ENCODE measurements at regions not wholly inside any gene's neighbourhood (a gene's known extent, or its start where the extent isn't known, plus 50 kb on each side); places are given as distances from the start of the nearest gene placed in this dataset.

- Histone ChIP-seq H2BK20ac (ENCODE audit: low read length) (no peak overlapping the region), H3K23ac (ENCODE audit: insufficient read length) (no peak overlapping the region)
- TF ChIP-seq NRF1 (IDR thresholded peaks at IDR 0.05; ENCODE audit: low read depth, low read length) (no peak), PHF8 (conservative IDR thresholded peaks at IDR 0.05; ENCODE audit: low read depth, low read length) (no peak), TEAD4 (IDR thresholded peaks at IDR 0.05; ENCODE audit: low read depth, low read length) (no peak), SIX5 (IDR thresholded peaks at IDR 0.05; ENCODE audit: low read depth, low read length) (no peak), POLR2AphosphoS5 (IDR thresholded peaks at IDR 0.05; ENCODE audit: low read depth, low read length) (no peak), USF2 (IDR thresholded peaks at IDR 0.05; ENCODE audit: low read length) (no peak), CHD1 (IDR thresholded peaks at IDR 0.05; ENCODE audit: low read depth, low read length) (no peak), RNF2 (IDR thresholded peaks at IDR 0.05; ENCODE audit: borderline replicate concordance, low read depth, low read length, missing control alignments, poor library complexity, severe bottlenecking) (no peak), ASH2L (IDR thresholded peaks at IDR 0.05; ENCODE audit: low read length) (no peak), TCF12 (IDR thresholded peaks at IDR 0.05; ENCODE audit: low read depth, low read length) (no peak), HDAC2 (IDR thresholded peaks at IDR 0.05; ENCODE audit: borderline replicate concordance in 1 of 2, low read depth in 2 of 2, low read length in 2 of 2) (no peak), MAFK (IDR thresholded peaks at IDR 0.05; ENCODE audit: low read depth, low read length) (no peak), SAP30 (IDR thresholded peaks at IDR 0.05; ENCODE audit: insufficient read depth, insufficient replicate concordance, low read length) (no peak), RBBP5 (IDR thresholded peaks at IDR 0.05; ENCODE audit: borderline replicate concordance, low read depth, low read length) (no peak), SIRT6 (IDR thresholded peaks at IDR 0.05; ENCODE audit: low read length) (no peak)
Observed at GRCh38 chr2:172276961-172277360, 150.4 kb upstream of the ITGA6 start.

More at GRCh38 chr2:172276961-172277360, 150.4 kb upstream of the ITGA6 start:
- Histone ChIP-seq H3K27ac (ENCODE audit: low read depth, low read length) (no peak overlapping the region), H2AFZ (ENCODE audit: low read length) (no peak overlapping the region), H3K4me1 (replicated peaks in 1 of 4; ENCODE audit: control insufficient read depth in 3 of 4, insufficient read depth in 4 of 4, low read length in 3 of 4) (peaks cover 0 to 3% (median 1%) of the 10 kb centered on the region in 4 experiments; a peak in 1 of 7 replicates), H4K91ac (replicated peaks; ENCODE audit: insufficient read length, low read length) (no peak overlapping the region), H3K14ac (ENCODE audit: insufficient read length) (no peak overlapping the region), H3K9ac (replicated peaks in 1 of 4; ENCODE audit: extremely low read depth in 1 of 4, low read depth in 3 of 4, low read length in 3 of 4) (no peak overlapping the region), H3K27me3 (replicated peaks in 1 of 4; ENCODE audit: control insufficient read depth in 3 of 4, extremely low read depth in 1 of 4, insufficient read depth in 3 of 4, low read length in 3 of 4) (no peaks in the 10 kb centered on the region), H2BK5ac (ENCODE audit: low read depth, low read length) (no peak overlapping the region), H3K9me3 (ENCODE audit: insufficient read depth in 2 of 2, low read depth in 1 of 2, low read length in 1 of 2) (peaks cover 5 to 7% of the 10 kb centered on the region in 2 experiments; a peak in 3 of 4 replicates), H2BK120ac (replicated peaks; ENCODE audit: low read depth, low read length) (no peak overlapping the region), H3K36me3 (ENCODE audit: control insufficient read depth in 2 of 4, insufficient read depth in 4 of 4, low read length in 3 of 4) (no peaks in the 10 kb centered on the region), H3K4me3 (ENCODE audit: extremely low read depth in 1 of 4, insufficient read depth in 2 of 4, low read depth in 3 of 4, low read length in 4 of 4) (no peak overlapping the region), H2BK12ac (ENCODE audit: low read depth, low read length) (no peak overlapping the region; the same call in 1 of the 2 replicates), H4K8ac (ENCODE audit: extremely low read depth, insufficient read depth, low read length) (no peak overlapping the region), H3K79me2 (ENCODE audit: control insufficient read depth in 1 of 2, insufficient read depth in 2 of 2, low read length in 2 of 2) (no peaks in the 10 kb centered on the region), H3K4me2 (ENCODE audit: insufficient read depth in 1 of 2, low read depth in 2 of 2, low read length in 2 of 2) (no peak overlapping the region), H3K18ac (ENCODE audit: extremely low read depth, low read length) (no peak overlapping the region), H2BK15ac (ENCODE audit: low read length) (no peak overlapping the region), H3K79me1 (ENCODE audit: low read depth, low read length) (no peaks in the 10 kb centered on the region), H3K23me2 (ENCODE audit: low read depth, low read length) (no peaks in the 10 kb centered on the region), H2AK5ac (ENCODE audit: low read depth, low read length) (no peak overlapping the region), H3K4ac (replicated peaks; ENCODE audit: insufficient read length, low read depth, low read length) (no peak overlapping the region), H4K20me1 (replicated peaks in 1 of 2; ENCODE audit: control insufficient read depth in 1 of 2, insufficient read depth in 2 of 2, low read length in 2 of 2) (no peaks in the 10 kb centered on the region), H4K5ac (ENCODE audit: insufficient read length, low read depth, low read length) (no peak overlapping the region), H3K56ac (replicated peaks; ENCODE audit: insufficient read length, low read depth, low read length) (no peak overlapping the region)
- POLR2A ChIA-PET (ENCODE audit: partially characterized antibody): interaction anchor here (1.7 kb wide), 1 partner anchor 11 kb away, joined by 6 read pairs; no protein-coding TSS in a partner anchor
- no peak for DNase-seq (ENCODE audit: low read depth in 1 of 2, low spot score in 2 of 2)
- no peak for FAIRE-seq
- CTCF ChIA-PET (ENCODE audit: partially characterized antibody): interaction anchor here (0.6 to 1.5 kb wide), 3 partner anchors 37 to 185 kb away, joined by 3 read pairs; no protein-coding TSS in a partner anchor
